Neural crest cell (in vitro differentiated cells): ENCODE measurements at regions not wholly inside any gene's neighbourhood (a gene's known extent, or its start where the extent isn't known, plus 50 kb on each side); places are given as distances from the start of the nearest gene placed in this dataset.

Source experiments
- DNase-seq: peaks from one replicate; pipeline ENCODE4 v3.0.0; 2021; ENCODE audit warnings: low read depth, mixed read lengths, low spot score
- H3K27ac Mint-ChIP-seq: one replicate; pipeline ENCODE4 v1.8.0; 2021; ENCODE audit warnings: mild to moderate bottlenecking, mixed read lengths; ENCODE audit not compliant: unreplicated experiment
- H3K27me3 Mint-ChIP-seq: 2 replicates; pipeline ENCODE4 v1.8.0; 2021; ENCODE audit warnings: low read depth, mild to moderate bottlenecking, mixed read lengths
- H3K36me3 Mint-ChIP-seq: 2 replicates; pipeline ENCODE4 v1.8.0; 2021; ENCODE audit warnings: low read depth, mild to moderate bottlenecking, mixed read lengths
- H3K4me1 Mint-ChIP-seq: 2 replicates; pipeline ENCODE4 v1.8.0; 2021; ENCODE audit warnings: mixed read lengths
- H3K4me3 Mint-ChIP-seq: one replicate; pipeline ENCODE4 v1.8.0; 2021; ENCODE audit warnings: mild to moderate bottlenecking, mixed read lengths
- H3K9me3 Mint-ChIP-seq: 2 replicates; pipeline ENCODE4 v1.8.0; 2021; ENCODE audit warnings: mixed read lengths
- TF ChIP-seq, protein P1 (sequence below): fragments of 200-600 bp; sonication (generic); conservative IDR thresholded peaks from 2 replicates; pipeline ENCODE4 v1.5.0; 2021; ENCODE audit warnings: antibody characterized with exemption, mild to moderate bottlenecking

GRCh38 chr21:24945910-24946309, 661.4 kb downstream of the MRPL39 start:
- no peak for DNase-seq
- no peaks in the 10 kb centered on the region for H3K4me1 Mint-ChIP-seq
- H3K9me3 Mint-ChIP-seq: peaks cover 3% of the 10 kb centered on the region
- H3K27ac Mint-ChIP-seq: no peak overlapping the region
- TF ChIP-seq, protein P1, sequence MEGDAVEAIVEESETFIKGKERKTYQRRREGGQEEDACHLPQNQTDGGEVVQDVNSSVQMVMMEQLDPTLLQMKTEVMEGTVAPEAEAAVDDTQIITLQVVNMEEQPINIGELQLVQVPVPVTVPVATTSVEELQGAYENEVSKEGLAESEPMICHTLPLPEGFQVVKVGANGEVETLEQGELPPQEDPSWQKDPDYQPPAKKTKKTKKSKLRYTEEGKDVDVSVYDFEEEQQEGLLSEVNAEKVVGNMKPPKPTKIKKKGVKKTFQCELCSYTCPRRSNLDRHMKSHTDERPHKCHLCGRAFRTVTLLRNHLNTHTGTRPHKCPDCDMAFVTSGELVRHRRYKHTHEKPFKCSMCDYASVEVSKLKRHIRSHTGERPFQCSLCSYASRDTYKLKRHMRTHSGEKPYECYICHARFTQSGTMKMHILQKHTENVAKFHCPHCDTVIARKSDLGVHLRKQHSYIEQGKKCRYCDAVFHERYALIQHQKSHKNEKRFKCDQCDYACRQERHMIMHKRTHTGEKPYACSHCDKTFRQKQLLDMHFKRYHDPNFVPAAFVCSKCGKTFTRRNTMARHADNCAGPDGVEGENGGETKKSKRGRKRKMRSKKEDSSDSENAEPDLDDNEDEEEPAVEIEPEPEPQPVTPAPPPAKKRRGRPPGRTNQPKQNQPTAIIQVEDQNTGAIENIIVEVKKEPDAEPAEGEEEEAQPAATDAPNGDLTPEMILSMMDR: no peak
- H3K27me3 Mint-ChIP-seq: no peaks in the 10 kb centered on the region
- no peak overlapping the region for H3K4me3 Mint-ChIP-seq
- no peaks in the 10 kb centered on the region for H3K36me3 Mint-ChIP-seq

GRCh38 chr21:24941316-24942185, 665.7 kb downstream of the MRPL39 start:
- DNase-seq: no peak
- H3K27ac Mint-ChIP-seq: no peak overlapping the region
- TF ChIP-seq, protein P1: no peak
- no peaks in the 10 kb centered on the region for H3K36me3 Mint-ChIP-seq
- H3K4me3 Mint-ChIP-seq: no peak overlapping the region
- no peaks in the 10 kb centered on the region for H3K27me3 Mint-ChIP-seq
- no peaks in the 10 kb centered on the region for H3K4me1 Mint-ChIP-seq
- peaks cover 3% of the 10 kb centered on the region for H3K9me3 Mint-ChIP-seq

- no peak overlapping the region for H3K27ac Mint-ChIP-seq
- H3K27me3 Mint-ChIP-seq: no peaks in the 10 kb centered on the region
- DNase-seq: no peak
- no peak overlapping the region for H3K4me3 Mint-ChIP-seq
- H3K4me1 Mint-ChIP-seq: no peaks in the 10 kb centered on the region
- TF ChIP-seq, protein P1: no peak
- H3K36me3 Mint-ChIP-seq: no peaks in the 10 kb centered on the region
- H3K9me3 Mint-ChIP-seq: peaks cover 5% of the 10 kb centered on the region
These were observed 668.0 kb downstream of the MRPL39 start for GRCh38 chr21:24939291-24939690.

- no peak for DNase-seq
- no peak overlapping the region for H3K4me3 Mint-ChIP-seq
- H3K4me1 Mint-ChIP-seq: no peaks in the 10 kb centered on the region
- no peaks in the 10 kb centered on the region for H3K27me3 Mint-ChIP-seq
- TF ChIP-seq, protein P1: no peak
- H3K9me3 Mint-ChIP-seq: peaks cover 5% of the 10 kb centered on the region
- H3K27ac Mint-ChIP-seq: no peak overlapping the region
- no peaks in the 10 kb centered on the region for H3K36me3 Mint-ChIP-seq
These were observed 668.7 kb downstream of the MRPL39 start for GRCh38 chr21:24938573-24938972.

DNA sequence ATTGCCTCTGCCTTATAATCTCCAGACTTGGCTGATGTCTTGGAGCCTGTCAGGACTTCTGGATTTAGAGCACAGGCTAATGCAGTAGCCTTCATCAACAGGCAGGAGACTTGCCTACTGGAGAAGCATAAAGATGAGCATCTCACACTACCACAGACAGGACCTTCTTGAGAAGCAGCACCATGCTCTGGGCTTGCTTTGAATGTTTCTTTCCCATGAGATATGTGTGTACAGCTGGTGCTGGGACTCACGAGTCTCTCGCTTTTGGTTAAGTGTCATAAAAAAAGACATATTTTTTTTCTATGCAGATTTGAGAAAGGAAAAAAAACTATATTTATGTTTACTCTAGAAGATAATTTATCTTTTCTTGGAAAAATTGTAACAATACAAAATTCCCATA, 671.3 kb downstream of the MRPL39 start:
- TF ChIP-seq, protein P1: no peak
- Mint-ChIP-seq H3K36me3 (no peaks in the 10 kb centered on the region), H3K9me3 (peaks cover 5% of the 10 kb centered on the region), H3K27ac (no peak overlapping the region), H3K4me1 (no peaks in the 10 kb centered on the region), H3K4me3 (no peak overlapping the region), H3K27me3 (no peaks in the 10 kb centered on the region)
- DNase-seq: no peak
